ENCODE measurements at regions not wholly inside any gene's neighbourhood (a gene's known extent, or its start where the extent isn't known, plus 50 kb on each side); places are given as distances from the start of the nearest gene placed in this dataset.

GRCh38 chr5:29795096-29795652 is 1398.3 kb upstream of the CDH6 start:
- TF ChIP-seq POLR2A (IDR thresholded peaks at IDR 0.05): no peak
- no peak for TF ChIP-seq CTCF (IDR thresholded peaks at IDR 0.05)
- no peak for TF ChIP-seq POLR2AphosphoS5 (IDR thresholded peaks at IDR 0.05; ENCODE audit: insufficient read depth in 1 of 2, low read depth in 1 of 2)
